ENCODE measurements at regions not wholly inside any gene's neighbourhood (a gene's known extent, or its start where the extent isn't known, plus 50 kb on each side); places are given as distances from the start of the nearest gene placed in this dataset.
"Not testable (repeated sequence)": the region's sequence is repeated elsewhere in the genome, so short reads cannot be mapped to it uniquely, and the experiment has no call there.

DNA sequence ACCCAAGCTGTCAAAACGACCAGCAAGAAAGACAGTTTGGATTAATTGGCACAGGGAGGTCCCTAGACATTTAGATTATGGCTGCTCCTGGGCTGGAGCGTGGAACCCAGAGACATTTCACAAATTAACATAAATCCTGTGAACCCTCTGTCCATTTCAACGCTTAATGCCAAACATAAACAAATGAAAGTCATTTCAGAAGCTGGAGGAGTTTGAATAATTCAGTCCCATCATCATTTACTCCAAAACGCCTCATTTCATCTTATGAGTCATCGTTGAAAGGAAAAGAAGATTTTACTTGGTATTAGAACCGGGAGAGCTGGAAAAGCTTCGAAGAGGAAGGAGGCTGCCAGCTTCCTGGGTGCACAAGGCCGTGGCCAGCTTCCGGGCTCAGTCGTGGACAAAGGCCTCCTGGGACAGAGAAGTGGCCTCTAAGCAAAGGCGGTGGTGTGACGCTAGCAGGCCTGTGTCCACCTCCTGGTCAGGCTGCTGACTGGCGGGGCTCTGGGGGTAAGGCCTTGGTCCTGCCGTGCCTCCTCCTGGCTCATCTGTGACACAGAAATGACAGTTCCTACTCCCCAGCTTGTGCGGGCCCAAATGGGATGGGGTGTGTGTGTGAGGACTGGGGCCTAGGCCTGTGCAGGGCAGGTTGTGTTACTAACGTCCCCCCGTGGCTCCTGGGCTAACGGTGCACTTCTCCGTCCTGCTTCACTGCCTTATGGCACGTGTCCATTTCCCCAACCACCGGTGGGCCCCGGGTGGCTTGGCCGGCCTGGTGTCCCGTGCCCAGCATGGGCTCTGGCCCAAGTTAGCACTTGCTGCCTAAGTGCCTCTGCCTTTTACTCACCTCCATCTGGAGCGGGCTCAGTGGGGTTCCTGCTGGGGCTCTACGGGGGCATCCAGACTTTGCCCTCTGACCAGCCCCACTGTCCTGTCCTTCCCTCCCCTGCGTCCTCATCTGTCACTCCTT is 71.6 kb downstream of the RRM2 start:
- Mint-ChIP-seq H3K27ac (no peak overlapping the region), H3K27me3 (ENCODE audit: low read depth) (no peaks in the 10 kb centered on the region), H3K36me3 (ENCODE audit: low read depth) (peaks cover 22% of the 10 kb centered on the region), H3K4me1 (ENCODE audit: low read depth) (no peaks in the 10 kb centered on the region), H3K4me3 (no peak overlapping the region), H3K9me3 (peaks cover 3% of the 10 kb centered on the region)

DNA sequence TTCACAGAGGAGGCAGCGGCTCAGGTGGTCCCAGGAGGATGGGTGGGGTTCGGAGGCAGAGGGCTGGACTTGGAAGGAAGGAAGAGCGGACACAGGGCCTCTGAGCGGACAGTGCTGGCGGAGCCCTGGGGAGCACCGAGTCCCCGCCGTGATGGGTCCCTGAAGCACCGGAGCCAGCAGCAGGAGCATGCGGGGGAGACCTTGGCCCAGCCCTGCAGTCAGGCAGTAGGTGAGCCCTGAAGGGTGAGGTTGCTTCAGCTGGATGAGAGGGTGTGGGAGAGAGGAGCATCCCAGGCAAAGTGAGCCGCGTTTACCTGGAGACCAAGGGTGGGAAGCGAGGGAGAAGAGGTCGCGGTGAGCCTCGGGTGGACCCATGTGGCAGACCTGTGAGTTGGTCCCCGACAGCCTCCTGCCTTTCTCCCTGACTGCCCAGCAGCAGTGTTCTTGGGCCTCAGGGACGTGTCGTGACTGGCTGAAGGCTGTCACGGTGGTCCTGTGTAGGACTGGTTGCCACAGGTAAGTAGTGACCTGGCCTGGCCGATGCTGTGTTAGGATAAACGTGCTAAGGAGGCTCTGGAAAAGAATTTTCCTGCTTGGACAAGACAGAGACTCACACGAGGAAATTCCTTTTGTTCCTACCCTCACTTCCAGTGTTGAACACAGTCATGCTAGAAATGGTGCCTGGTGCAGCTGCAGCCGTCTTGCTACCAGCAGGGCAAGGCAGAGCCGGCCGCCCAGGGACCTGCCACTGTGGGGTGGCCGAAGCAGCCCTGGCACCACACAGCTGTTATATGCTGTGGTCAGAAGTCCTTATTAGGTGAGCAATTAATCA is 73.0 kb downstream of the RRM2 start:
- H3K27ac Mint-ChIP-seq, result no peak overlapping the region
- peaks cover 14% of the 10 kb centered on the region for H3K36me3 Mint-ChIP-seq (ENCODE audit: low read depth)
- H3K27me3 Mint-ChIP-seq (ENCODE audit: low read depth), result no peaks in the 10 kb centered on the region
- H3K4me1 Mint-ChIP-seq (ENCODE audit: low read depth), result no peaks in the 10 kb centered on the region
- H3K4me3 Mint-ChIP-seq, result no peak overlapping the region
- H3K9me3 Mint-ChIP-seq, result no peaks in the 10 kb centered on the region

- no peak overlapping the region for H3K27ac Mint-ChIP-seq
Measured at GRCh38 chr2:10196110-10196892, 73.8 kb downstream of the RRM2 start.

DNA sequence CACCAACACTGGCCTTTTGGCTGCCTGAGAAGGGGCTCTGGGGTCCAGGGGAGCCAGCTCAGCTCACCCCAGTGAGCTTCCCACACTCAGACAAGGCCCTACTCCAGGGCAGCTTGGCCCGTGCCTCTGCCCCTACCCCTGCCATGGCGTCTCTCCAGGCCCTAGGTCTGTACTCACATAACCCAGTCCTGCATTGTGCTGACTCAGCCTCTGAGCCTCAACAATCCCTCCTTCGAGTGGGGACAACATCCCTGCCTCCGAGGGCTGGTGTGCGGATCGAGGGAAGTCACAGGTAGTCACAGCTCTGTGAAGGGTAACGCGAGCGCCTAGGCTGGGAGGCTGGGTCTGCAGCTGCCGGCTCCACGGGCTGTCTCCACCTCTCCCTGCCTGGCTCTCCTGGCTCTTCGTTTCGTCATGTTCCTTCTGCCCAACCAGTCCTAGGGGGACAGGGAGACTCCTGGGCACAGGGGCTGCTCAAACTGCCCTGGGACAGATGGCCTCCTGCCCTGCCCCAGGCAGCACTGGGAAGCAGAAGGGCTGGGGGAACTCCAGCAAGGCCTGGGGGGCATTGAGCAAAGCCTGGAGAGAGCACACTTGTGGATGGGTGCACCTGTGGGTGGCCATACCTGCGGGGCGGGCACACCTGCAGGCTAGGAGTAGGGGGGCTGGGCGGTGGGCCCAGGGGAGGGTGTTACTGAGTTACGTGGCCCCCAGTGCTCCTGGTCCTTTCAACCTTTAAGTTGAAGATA is 74.6 kb downstream of the RRM2 start:
- Mint-ChIP-seq H3K9me3 (no peaks in the 10 kb centered on the region), H3K36me3 (ENCODE audit: low read depth) (peaks cover 12% of the 10 kb centered on the region), H3K4me3 (no peak overlapping the region), H3K27ac (no peak overlapping the region), H3K27me3 (ENCODE audit: low read depth) (no peaks in the 10 kb centered on the region), H3K4me1 (ENCODE audit: low read depth) (no peaks in the 10 kb centered on the region)

More at GRCh38 chr2:10196110-10196892, 73.8 kb downstream of the RRM2 start:
- H3K4me3 Mint-ChIP-seq, result no peak overlapping the region
- peaks cover 12% of the 10 kb centered on the region for H3K36me3 Mint-ChIP-seq (ENCODE audit: low read depth)
- no peaks in the 10 kb centered on the region for H3K27me3 Mint-ChIP-seq (ENCODE audit: low read depth)
- H3K9me3 Mint-ChIP-seq, result no peaks in the 10 kb centered on the region
- no peaks in the 10 kb centered on the region for H3K4me1 Mint-ChIP-seq (ENCODE audit: low read depth)

DNA sequence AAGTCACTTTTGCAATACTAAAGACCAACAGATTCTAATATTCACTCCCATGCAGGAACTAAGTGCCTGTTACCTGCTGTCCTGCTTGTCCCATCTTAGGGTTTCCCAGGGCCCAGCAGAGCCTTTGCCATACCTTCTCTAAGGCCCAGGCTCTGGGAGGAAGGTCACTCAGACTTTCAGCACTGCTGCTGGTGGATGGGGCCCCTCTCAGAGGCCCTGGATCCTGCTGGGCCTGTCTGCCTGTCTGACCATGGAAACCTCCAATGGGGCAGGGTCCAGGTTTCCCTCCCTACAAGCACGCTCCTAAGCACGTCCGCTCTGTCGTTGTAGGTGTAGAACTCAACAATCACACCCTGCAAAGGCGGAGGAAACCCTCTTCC is 75.1 kb downstream of the RRM2 start:
- H3K27me3 Mint-ChIP-seq (ENCODE audit: low read depth), result no peaks in the 10 kb centered on the region
- no peak overlapping the region for H3K4me3 Mint-ChIP-seq
- H3K9me3 Mint-ChIP-seq, result no peaks in the 10 kb centered on the region
- no peaks in the 10 kb centered on the region for H3K4me1 Mint-ChIP-seq (ENCODE audit: low read depth)
- no peak overlapping the region for H3K27ac Mint-ChIP-seq
- H3K36me3 Mint-ChIP-seq (ENCODE audit: low read depth), result peaks cover 14% of the 10 kb centered on the region

- peaks cover 17% of the 10 kb centered on the region for H3K36me3 Mint-ChIP-seq (ENCODE audit: low read depth)
- H3K4me1 Mint-ChIP-seq (ENCODE audit: low read depth); H3K27ac Mint-ChIP-seq; H3K9me3 Mint-ChIP-seq; H3K4me3 Mint-ChIP-seq; H3K27me3 Mint-ChIP-seq (ENCODE audit: low read depth): not testable (repeated sequence)
Measured at GRCh38 chr2:10198482-10198881, 75.9 kb downstream of the RRM2 start.

DNA sequence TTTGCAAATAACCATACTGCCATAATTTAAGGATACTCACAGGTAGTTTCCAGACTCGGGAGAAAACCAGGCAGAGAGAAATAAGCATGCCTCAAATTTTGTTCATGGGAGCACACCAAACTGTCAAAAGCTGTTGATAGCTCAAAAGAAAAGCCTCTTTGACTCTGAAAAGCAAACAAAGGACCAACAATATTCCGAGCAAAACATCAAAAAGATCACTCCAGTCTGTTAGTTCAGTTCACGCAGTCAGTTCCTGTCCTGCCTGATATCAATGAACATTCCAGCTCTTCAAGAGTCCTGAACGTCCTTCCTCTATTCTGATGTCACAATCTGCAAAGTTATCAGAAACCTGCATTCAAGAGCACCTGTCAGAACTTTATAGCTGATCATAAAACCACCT is 78.7 kb downstream of the RRM2 start:
- Mint-ChIP-seq H3K4me3 (no peak overlapping the region), H3K9me3 (no peaks in the 10 kb centered on the region), H3K27me3 (ENCODE audit: low read depth) (no peaks in the 10 kb centered on the region), H3K4me1 (ENCODE audit: low read depth) (no peaks in the 10 kb centered on the region), H3K36me3 (ENCODE audit: low read depth) (peaks cover 17% of the 10 kb centered on the region), H3K27ac (no peak overlapping the region)

DNA sequence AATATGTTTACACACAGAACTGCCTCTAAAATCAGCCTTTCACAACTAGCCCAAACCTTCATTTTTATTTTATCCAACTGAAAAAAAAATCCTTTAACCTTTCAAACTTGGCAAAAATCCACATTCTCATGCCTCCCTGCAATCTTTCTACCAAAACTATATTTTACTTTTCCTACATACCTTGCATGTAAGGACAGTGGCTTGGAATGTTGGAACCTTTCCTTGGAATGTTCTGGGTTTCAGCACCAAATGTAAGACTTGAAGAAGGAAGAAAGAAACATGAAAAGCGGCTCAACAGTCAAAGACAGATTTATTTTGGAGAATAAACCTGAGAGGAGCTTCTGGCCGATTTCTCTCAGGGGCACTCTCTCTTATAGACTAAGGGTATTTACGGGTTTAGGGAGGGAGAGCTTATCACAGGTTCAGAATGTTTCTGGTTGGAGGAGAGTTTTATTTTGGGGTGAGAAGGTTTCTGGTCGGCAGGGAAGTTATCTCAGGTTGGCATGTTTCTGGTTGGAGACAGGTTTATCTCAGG is 79.7 kb downstream of the RRM2 start:
- H3K9me3 Mint-ChIP-seq, result no peaks in the 10 kb centered on the region
- no peaks in the 10 kb centered on the region for H3K27me3 Mint-ChIP-seq (ENCODE audit: low read depth)
- H3K4me1 Mint-ChIP-seq (ENCODE audit: low read depth), result no peaks in the 10 kb centered on the region
- no peak overlapping the region for H3K4me3 Mint-ChIP-seq
- peak overlapping the region; percentile 38 for H3K27ac Mint-ChIP-seq
- H3K36me3 Mint-ChIP-seq (ENCODE audit: low read depth), result peaks cover 20% of the 10 kb centered on the region

DNA sequence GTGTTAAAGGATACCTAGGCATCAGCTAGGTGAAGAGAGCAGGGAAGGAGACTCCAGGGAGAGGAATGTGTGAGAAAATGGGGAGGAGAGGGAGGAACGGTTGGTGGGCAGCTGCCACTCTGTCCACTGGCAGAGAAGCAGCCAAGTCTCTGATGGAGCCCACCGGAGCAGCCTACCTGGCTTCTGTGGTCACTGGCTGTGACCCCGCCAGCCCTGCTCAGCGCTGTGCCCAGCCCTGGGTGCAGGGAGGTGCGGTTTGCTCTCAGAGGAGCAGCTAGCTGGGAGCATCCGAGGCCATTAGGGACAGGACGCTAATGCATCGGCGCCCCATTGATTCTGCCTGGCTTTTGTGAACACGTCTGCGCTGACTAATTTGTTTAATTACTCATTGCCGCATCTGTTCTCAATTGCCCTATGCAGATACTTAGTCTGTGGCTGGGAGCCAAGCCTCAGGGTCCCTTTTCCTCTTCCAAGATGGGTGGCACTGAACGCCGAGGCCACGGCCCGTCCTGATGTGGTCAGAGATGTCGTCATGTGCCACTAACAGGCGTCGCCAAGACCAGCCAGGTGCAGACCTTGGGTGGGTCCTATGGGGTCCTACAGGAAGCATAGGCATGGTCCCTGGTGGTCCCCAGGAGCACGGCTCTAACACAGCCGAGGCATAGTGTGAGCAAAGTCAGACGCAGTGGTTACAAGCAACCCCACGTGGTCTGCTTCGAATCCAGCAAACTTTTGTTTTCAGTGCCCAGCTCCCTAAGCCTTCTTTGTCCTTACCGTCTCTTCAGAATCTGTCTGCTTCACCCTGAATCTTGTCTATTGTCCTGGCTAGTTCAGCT is 82.0 kb downstream of the RRM2 start:
- no peak overlapping the region for H3K4me3 Mint-ChIP-seq
- no peaks in the 10 kb centered on the region for H3K4me1 Mint-ChIP-seq (ENCODE audit: low read depth)
- H3K9me3 Mint-ChIP-seq, result no peaks in the 10 kb centered on the region
- H3K27me3 Mint-ChIP-seq (ENCODE audit: low read depth), result no peaks in the 10 kb centered on the region
- H3K27ac Mint-ChIP-seq, result no peak overlapping the region
- H3K36me3 Mint-ChIP-seq (ENCODE audit: low read depth), result peaks cover 13% of the 10 kb centered on the region

DNA sequence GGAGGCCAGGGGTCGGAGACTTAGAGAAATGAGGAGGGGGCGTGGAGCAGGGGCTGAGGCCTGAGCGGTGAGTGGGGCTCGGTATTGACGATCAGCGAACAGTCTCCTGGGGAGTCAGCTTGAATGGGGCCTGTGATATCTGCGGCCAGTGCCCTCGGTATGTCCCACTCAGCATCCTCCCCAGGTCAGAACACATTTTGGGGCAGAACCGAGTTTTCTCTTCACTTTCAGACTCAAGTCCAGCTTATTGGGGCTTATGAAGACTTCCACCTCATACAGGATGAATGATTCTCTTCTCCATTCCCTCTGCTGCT is 82.6 kb downstream of the RRM2 start:
- peaks cover 13% of the 10 kb centered on the region for H3K36me3 Mint-ChIP-seq (ENCODE audit: low read depth)
- no peaks in the 10 kb centered on the region for H3K27me3 Mint-ChIP-seq (ENCODE audit: low read depth)
- no peak overlapping the region for H3K4me3 Mint-ChIP-seq
- no peaks in the 10 kb centered on the region for H3K4me1 Mint-ChIP-seq (ENCODE audit: low read depth)
- H3K27ac Mint-ChIP-seq, result no peak overlapping the region
- no peaks in the 10 kb centered on the region for H3K9me3 Mint-ChIP-seq

DNA sequence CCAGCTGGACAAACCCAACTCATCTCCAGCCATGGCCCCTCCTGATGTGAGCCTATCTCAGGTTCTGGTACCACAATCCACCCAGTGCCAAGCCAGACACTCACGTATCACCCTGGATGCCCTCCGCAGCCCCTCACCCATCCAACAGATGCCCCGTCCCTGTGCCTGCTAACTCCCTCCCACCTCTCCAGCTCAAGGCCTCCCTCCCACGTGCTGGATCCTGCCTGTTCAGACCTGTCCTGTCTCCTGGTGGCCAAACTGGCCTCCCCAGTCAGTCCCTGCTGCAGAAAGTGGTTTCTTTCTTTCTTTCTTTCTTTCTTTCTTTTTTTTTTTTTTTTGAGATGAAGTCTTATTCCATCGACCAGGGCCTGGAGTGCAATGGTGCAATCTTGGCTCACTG is 86.2 kb downstream of the RRM2 start:
- Mint-ChIP-seq H3K27me3 (ENCODE audit: low read depth) (no peaks in the 10 kb centered on the region), H3K9me3 (no peaks in the 10 kb centered on the region), H3K36me3 (ENCODE audit: low read depth) (peaks cover 10% of the 10 kb centered on the region), H3K4me1 (ENCODE audit: low read depth) (no peaks in the 10 kb centered on the region), H3K27ac (no peak overlapping the region), H3K4me3 (no peak overlapping the region)

GRCh38 chr2:10209406-10209935 is 86.9 kb downstream of the RRM2 start:
- Mint-ChIP-seq H3K36me3 (ENCODE audit: low read depth) (peaks cover 10% of the 10 kb centered on the region), H3K4me3 (no peak overlapping the region), H3K27me3 (ENCODE audit: low read depth) (no peaks in the 10 kb centered on the region), H3K27ac (no peak overlapping the region), H3K4me1 (ENCODE audit: low read depth) (no peaks in the 10 kb centered on the region), H3K9me3 (no peaks in the 10 kb centered on the region)

- Mint-ChIP-seq H3K27me3 (ENCODE audit: low read depth) (no peaks in the 10 kb centered on the region), H3K27ac (no peak overlapping the region), H3K4me3 (no peak overlapping the region), H3K9me3 (no peaks in the 10 kb centered on the region), H3K4me1 (ENCODE audit: low read depth) (no peaks in the 10 kb centered on the region), H3K36me3 (ENCODE audit: low read depth) (peaks cover 9% of the 10 kb centered on the region)
Measured at GRCh38 chr2:10210336-10210735, 87.8 kb downstream of the RRM2 start.

Data from T-helper 1 cell treated with Interleukin-12 subunit alpha and Interleukin-12 subunit beta and Interleukin-4 antibody, amounts not matched to agents 30 μg/mL and 1 μg/mL, for 36 hours (primary cell).